Loucy (cell line): ENCODE measurements at regions not wholly inside any gene's neighbourhood (a gene's known extent, or its start where the extent isn't known, plus 50 kb on each side); places are given as distances from the start of the nearest gene placed in this dataset.

Experiments used
- H2AFZ ChIP-seq: fragments of 200-600 bp; sonication (generic); 2 replicates; pipeline ENCODE4 v1.6.0; 2016; ENCODE audit warnings: antibody characterized with exemption, mild to moderate bottlenecking, low read length, moderate library complexity
- H3F3A ChIP-seq: fragments of 200-600 bp; 2 replicates; pipeline ENCODE4 v1.6.0; 2016; ENCODE audit warnings: antibody characterized with exemption, low read depth, mild to moderate bottlenecking
- H3K27me3 ChIP-seq: fragments of 200-600 bp; sonication (generic); 2 replicates; pipeline ENCODE4 v1.6.1; 2014; ENCODE audit warnings: low read length, mild to moderate bottlenecking; ENCODE audit not compliant: insufficient read depth, poor library complexity, severe bottlenecking
- H3K36me3 ChIP-seq: fragments of 200-600 bp; sonication (generic); 2 replicates; pipeline ENCODE4 v1.6.1; 2016; ENCODE audit warnings: low read length; ENCODE audit not compliant: insufficient read depth
- H3K4me1 ChIP-seq: fragments of 200-600 bp; sonication (generic); 2 replicates; pipeline ENCODE4 v1.5.1; 2014; ENCODE audit warnings: low read length, mild to moderate bottlenecking; ENCODE audit not compliant: insufficient read depth, poor library complexity, severe bottlenecking
- H3K4me2 ChIP-seq: fragments of 200-600 bp; sonication (generic); 2 replicates; pipeline ENCODE4 v1.6.0; 2014; ENCODE audit warnings: antibody characterized with exemption, low read length, low read depth, mild to moderate bottlenecking; ENCODE audit not compliant: poor library complexity, severe bottlenecking
- H3K4me3 ChIP-seq: fragments of 200-600 bp; sonication (generic); 2 replicates; pipeline ENCODE4 v1.5.1; 2014; ENCODE audit warnings: low read length, mild to moderate bottlenecking, mixed read lengths; ENCODE audit not compliant: poor library complexity, severe bottlenecking
- H3K79me2 ChIP-seq: fragments of 200-600 bp; sonication (generic); 2 replicates; pipeline ENCODE4 v1.6.1; 2014; ENCODE audit warnings: low read length; ENCODE audit not compliant: insufficient read depth
- H3K9ac ChIP-seq: fragments of 200-600 bp; sonication (generic); 2 replicates; pipeline ENCODE4 v1.6.0; 2014; ENCODE audit warnings: mild to moderate bottlenecking, low read depth, low read length, moderate library complexity; ENCODE audit not compliant: poor library complexity, severe bottlenecking
- H3K9me2 ChIP-seq: fragments of 200-600 bp; sonication (generic); replicated peaks from 2 replicates; pipeline ENCODE4 v1.6.1; 2016; ENCODE audit warnings: low read depth, low read length, mixed read lengths
- H3K9me3 ChIP-seq: fragments of 200-600 bp; sonication (generic); 2 replicates; pipeline ENCODE4 v1.6.1; 2014; ENCODE audit warnings: mild to moderate bottlenecking, antibody characterized with exemption, low read length, low read depth; ENCODE audit not compliant: insufficient read depth
- H4K20me1 ChIP-seq: fragments of 200-600 bp; sonication (generic); 2 replicates; pipeline ENCODE4 v1.6.0; 2014; ENCODE audit warnings: antibody characterized with exemption, low read length, mild to moderate bottlenecking; ENCODE audit not compliant: insufficient read depth, poor library complexity, severe bottlenecking
- CTCF ChIP-seq: fragments of 200-600 bp; sonication (generic); conservative IDR thresholded peaks from 2 replicates; pipeline ENCODE4 v1.5.1; 2014; ENCODE audit warnings: mild to moderate bottlenecking, antibody characterized with exemption, low read length
- EZH2phosphoT487 ChIP-seq: fragments of 200-600 bp; IDR thresholded peaks from 2 replicates; pipeline ENCODE4 v1.6.1; 2018; ENCODE audit warnings: antibody characterized with exemption, mild to moderate bottlenecking, moderate library complexity, borderline replicate concordance

- TF ChIP-seq EZH2phosphoT487 (no peak), CTCF (no peak)
- H3F3A ChIP-seq: no peaks in the 10 kb centered on the region
- peaks cover 4% of the 10 kb centered on the region for H3K4me1 ChIP-seq
- H3K4me3 ChIP-seq: no peak overlapping the region
- H3K9me2 ChIP-seq: no peaks in the 10 kb centered on the region
- no peak overlapping the region for H3K4me2 ChIP-seq
- no peaks in the 10 kb centered on the region for H3K27me3 ChIP-seq
- no peaks in the 10 kb centered on the region for H3K36me3 ChIP-seq
- no peaks in the 10 kb centered on the region for H4K20me1 ChIP-seq
- H3K9me3 ChIP-seq: no peaks in the 10 kb centered on the region
- no peaks in the 10 kb centered on the region for H3K79me2 ChIP-seq
- H2AFZ ChIP-seq: no peak overlapping the region
- no peak overlapping the region for H3K9ac ChIP-seq
Observed at GRCh38 chr6:41487860-41488432, 58.2 kb upstream of the FOXP4 start.

DNA sequence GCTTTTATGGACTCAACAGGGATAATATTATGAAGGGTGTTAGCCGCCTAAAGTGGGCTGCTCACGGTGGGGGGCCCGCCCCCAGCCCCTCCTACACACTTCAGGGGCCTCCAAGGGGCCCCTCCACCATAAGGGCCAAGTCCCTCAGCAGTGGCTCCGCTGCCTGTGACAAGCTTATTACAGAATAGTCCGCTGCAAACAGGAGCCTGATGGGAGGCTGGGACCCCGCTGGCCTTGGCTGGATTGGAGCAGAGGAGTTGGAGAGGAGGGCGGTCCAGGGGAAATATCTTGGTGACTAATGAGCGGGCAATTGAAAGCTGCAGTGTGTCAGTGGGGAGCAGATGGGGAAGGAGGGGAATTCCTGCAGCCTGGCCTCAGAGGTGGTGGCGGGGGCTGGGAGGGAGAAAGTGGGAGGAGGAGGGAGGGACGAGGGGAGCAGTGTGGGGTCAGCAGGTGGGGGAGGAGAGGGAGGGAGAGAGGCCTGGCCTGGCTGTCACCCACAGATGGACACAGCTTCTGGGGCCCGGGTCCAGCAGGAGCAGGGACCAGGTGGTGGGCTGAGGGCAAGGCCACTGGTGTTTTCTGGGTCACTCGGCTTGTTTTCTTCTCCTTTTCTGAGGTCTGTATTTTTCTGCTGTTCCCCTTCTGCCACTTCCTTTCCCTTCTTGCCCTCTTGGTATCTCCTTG is 57.6 kb upstream of the FOXP4 start:
- Histone ChIP-seq H2AFZ (no peak overlapping the region), H3F3A (no peaks in the 10 kb centered on the region), H3K4me2 (no peak overlapping the region), H3K9me3 (no peaks in the 10 kb centered on the region), H3K9ac (no peak overlapping the region), H3K79me2 (no peaks in the 10 kb centered on the region), H3K36me3 (no peaks in the 10 kb centered on the region), H4K20me1 (no peaks in the 10 kb centered on the region), H3K9me2 (no peaks in the 10 kb centered on the region), H3K4me1 (peaks cover 6% of the 10 kb centered on the region), H3K27me3 (no peaks in the 10 kb centered on the region), H3K4me3 (no peak overlapping the region)
- no peak for TF ChIP-seq CTCF
- no peak for TF ChIP-seq EZH2phosphoT487

GRCh38 chr6:41489120-41489851 is 56.9 kb upstream of the FOXP4 start:
- H3K9ac ChIP-seq: no peak overlapping the region
- no peak for TF ChIP-seq EZH2phosphoT487
- TF ChIP-seq CTCF: no peak

More at GRCh38 chr6:41489120-41489851, 56.9 kb upstream of the FOXP4 start:
- H3K9me3 ChIP-seq: no peaks in the 10 kb centered on the region
- no peaks in the 10 kb centered on the region for H3K27me3 ChIP-seq
- no peaks in the 10 kb centered on the region for H3K9me2 ChIP-seq
- H3K36me3 ChIP-seq: no peaks in the 10 kb centered on the region
- peaks cover 13% of the 10 kb centered on the region for H3K4me1 ChIP-seq
- H3K79me2 ChIP-seq: no peaks in the 10 kb centered on the region
- no peak overlapping the region for H3K4me3 ChIP-seq
- H4K20me1 ChIP-seq: no peaks in the 10 kb centered on the region
- H2AFZ ChIP-seq: no peak overlapping the region
- no peak overlapping the region for H3K4me2 ChIP-seq
- H3F3A ChIP-seq: no peaks in the 10 kb centered on the region
